SU-DHL-6 (cell line): ENCODE measurements at regions not wholly inside any gene's neighbourhood (a gene's known extent, or its start where the extent isn't known, plus 50 kb on each side); places are given as distances from the start of the nearest gene placed in this dataset.

Source experiments
- EZH2phosphoT487 ChIP-seq: fragments of 200-600 bp; sonication (generic), shearing (Covaris generic); conservative IDR thresholded peaks from 2 replicates; pipeline ENCODE4 v1.6.1; 2018; ENCODE audit warnings: mild to moderate bottlenecking, antibody characterized with exemption, low read length, moderate library complexity, mixed read lengths
- TF ChIP-seq, protein P1 (sequence below): fragments of 200-600 bp; sonication (generic); IDR thresholded peaks from one replicate; pipeline ENCODE4 v1.5.1; 2017; ENCODE audit warnings: antibody characterized with exemption, mild to moderate bottlenecking, low read length, moderate library complexity; ENCODE audit not compliant: insufficient read depth, poor library complexity, severe bottlenecking

DNA sequence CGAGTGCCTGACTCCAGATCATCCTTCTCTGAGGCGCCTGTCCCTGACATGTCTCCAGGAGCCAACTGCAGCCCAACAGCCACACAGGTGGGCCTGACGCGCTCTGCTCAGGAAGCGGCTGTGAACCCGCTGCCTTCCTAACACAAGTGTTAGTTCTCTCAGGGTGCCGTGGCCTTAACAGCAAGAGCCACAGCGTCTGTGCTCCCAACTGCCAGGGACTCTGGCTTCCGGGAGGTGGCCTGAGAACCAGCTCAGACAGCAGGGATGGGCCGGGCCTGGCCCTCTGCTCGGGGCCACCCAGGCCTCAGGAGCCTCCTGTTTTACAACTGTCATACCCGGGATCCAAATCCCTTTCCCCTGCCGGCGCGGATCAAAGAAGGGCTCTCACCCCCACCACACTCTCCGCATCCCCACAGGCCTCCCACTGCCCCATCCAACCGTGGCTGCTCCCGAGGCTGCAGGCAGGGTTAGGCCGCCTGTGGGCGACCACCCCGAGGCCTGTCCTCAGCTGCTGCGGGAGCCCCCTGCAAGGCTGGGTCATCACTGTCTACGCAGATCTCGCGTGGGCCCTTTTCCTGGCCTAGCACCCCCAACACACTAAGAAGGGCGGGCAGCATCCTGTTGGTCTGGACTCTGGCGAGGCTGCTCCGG lies 114.2 kb upstream of the ZNF236 start:
- TF ChIP-seq, protein P1, sequence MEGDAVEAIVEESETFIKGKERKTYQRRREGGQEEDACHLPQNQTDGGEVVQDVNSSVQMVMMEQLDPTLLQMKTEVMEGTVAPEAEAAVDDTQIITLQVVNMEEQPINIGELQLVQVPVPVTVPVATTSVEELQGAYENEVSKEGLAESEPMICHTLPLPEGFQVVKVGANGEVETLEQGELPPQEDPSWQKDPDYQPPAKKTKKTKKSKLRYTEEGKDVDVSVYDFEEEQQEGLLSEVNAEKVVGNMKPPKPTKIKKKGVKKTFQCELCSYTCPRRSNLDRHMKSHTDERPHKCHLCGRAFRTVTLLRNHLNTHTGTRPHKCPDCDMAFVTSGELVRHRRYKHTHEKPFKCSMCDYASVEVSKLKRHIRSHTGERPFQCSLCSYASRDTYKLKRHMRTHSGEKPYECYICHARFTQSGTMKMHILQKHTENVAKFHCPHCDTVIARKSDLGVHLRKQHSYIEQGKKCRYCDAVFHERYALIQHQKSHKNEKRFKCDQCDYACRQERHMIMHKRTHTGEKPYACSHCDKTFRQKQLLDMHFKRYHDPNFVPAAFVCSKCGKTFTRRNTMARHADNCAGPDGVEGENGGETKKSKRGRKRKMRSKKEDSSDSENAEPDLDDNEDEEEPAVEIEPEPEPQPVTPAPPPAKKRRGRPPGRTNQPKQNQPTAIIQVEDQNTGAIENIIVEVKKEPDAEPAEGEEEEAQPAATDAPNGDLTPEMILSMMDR, result no peak
- no peak for TF ChIP-seq EZH2phosphoT487
